Activated naive CD8-positive, alpha-beta T cell treated with anti-CD3 and anti-CD28 coated beads, Interleukin-2, amount 50 U/mL, for 16 hours (primary cell): ENCODE measurements at regions not wholly inside any gene's neighbourhood (a gene's known extent, or its start where the extent isn't known, plus 50 kb on each side); places are given as distances from the start of the nearest gene placed in this dataset.

ENCODE experiments used
- DNase-seq: peaks from one replicate; pipeline ENCODE4 v3.0.0-alpha.2; 2020; ENCODE audit warnings: low read depth, low spot score

DNA sequence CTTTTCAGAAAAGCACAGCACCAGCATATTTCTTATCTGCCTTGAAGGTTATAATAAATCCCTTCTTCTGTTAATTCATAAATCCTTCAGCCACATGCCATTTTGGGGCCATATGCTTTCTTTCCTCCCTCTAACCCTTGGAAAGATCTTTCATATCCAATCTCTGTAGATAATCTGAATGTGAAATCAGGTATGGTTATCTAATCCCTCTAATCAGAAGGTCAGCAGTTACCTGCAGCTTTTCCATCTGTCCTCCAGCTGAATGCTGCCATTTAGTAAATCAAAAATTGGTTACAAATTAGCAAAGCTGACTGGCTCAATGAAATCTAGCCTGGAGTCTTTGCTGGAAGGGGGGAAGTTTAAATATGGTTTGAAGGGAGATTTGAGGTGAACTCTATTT is 230.5 kb downstream of the PIK3C3 start:
- DNase-seq, result no peak

DNA sequence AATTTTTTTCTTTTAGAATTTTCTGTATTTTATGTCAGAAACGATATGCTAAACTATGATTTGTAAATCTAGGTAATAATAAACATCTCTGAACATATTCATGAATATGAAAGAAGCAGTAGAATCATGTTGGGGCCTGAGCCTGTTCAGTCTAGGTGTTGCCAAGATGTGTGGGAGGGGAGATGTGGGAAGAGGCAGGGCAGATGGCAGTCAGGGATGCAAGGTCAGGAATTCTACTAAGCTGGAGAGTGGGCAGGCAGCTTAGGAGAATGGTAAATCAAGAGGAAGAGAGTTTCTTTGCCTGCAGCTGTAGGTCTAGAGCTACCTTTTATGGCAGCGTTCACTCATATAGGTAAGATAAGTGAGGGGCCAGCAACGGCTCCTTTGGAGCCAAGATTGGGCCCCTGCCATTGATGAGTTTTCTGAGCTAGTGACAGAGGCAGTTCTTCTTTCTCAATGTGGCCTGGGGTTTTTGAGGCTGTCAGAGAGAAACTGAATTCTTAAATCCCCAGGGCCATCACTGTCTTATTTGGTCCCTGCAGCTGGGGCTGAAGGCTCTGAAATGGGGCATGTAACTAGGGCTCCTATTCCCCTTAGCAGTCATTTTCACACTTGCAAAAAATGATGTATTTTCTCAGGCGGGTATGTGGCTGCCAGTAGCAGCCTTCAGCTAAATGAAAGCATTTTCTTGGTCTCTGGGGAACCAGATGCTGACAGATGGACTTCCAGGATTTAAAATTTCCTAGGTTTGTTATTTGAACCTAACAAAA is 232.8 kb downstream of the PIK3C3 start:
- no peak for DNase-seq

DNA sequence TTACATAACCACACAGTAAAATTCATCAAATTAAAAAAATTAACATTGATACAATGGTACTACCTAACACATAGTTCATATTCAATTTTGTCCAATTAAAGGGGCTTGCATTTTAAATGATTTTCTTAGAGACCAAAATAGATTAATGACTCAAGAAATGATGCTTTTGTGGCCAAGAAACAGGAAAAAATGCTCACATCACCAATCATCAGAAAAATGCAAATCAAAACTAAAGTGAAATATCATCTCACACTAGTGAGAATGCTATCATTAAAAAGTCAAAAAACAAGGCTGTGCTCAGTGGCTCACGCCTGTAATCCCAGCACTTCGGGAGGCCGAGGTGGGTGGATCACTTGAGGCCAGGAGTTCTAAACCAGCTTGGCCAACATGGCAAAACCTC is 235.6 kb downstream of the PIK3C3 start:
- no peak for DNase-seq

DNA sequence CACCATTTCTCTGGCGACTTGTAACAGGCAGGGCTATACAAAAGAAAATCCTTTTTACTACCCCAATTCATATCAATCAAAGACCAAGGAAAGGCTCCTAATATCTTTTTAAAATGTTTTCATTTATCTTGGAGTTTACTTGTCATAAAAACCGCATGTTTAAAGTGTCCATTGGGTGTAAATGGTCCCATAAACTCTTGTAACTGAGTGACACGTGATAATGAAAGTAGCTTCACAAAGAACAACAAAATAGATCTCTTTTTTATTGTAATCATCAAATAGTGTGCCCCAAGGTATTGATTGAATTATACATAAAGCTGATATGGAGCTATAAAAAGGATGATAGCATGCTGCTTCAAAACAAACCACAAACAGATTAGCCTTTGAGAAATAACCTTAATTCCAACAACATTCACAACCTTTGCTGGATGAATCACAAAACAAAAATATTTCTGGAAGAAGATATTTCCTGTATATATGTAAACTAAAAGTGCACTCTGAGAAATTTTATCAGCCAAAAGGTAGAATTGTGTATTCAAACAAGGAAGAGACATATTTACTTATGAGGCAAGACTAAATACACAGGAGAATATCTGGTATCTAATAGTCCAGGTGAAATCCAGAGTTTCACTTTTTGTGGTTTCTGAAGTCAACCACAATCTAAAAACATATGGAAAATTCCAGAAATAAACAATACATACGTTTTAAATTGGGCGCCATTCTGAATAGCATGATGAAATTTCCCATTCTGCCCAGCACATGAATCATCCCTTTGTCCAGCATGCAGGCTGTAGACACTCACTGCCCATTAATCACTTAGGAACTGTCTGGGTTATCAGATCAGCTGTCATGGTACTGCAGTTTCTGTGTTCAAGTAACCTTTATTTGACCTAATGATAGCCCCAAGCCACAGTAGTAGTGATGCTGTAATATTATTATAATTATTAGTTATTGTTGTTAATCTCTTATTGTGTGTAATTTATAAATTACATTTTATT is 237.5 kb downstream of the PIK3C3 start:
- no peak for DNase-seq

DNA sequence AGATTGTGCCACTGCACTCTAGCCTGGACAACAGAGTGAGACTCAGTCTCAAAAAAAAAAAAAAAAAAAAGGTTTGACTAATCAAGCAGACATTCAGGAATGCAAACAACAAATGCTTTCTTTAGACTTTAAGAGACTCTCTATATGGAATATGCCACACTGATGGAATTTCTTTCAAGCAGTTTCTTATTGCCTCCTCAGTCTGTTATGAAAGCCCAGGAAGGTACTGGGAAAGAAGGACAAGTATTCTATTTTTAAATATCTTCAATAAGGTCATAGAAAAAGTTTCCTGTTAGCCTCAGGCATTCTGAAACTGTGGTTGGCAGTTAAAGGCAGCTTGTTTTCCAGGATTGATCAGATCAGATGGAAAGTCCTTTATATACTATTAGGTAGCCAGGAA is 241.6 kb downstream of the PIK3C3 start:
- no peak for DNase-seq

DNA sequence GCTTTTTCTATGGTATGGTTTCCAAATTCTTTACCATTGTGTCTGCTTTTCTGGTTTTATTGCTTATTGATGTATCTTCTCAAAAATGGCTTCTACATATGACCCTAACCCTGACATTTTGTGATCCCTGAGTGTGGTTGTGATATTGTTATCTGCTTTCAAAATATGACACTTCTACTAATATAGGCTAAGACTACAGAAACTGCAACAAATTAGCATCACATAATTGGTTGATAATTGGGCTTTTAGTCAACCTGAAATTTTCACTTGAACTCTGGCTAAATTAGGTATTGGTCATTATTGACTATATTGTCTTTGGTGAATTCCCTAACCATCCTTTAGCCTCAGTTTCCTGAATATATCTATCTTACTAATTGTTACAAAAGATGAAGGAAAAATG is 246.1 kb downstream of the PIK3C3 start:
- no peak for DNase-seq

DNA sequence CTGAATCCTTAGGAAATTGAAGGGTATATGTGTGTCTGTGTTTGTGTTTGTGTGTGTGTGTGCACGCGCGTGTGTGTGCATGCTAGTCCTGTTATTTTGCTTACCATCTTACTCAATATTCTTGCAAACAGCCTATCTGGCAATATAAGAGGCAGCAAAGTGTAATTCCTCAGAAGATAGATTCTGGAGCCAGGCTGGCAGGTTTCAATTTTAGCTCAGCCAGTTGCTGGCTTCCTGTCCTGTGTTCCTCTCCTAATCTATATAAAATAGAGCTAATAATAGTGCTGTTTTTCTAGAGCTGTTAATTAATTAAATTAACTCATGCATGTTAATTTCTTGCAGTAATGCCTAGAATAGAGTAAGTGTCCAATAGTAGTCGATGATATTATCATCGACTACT is 256.2 kb downstream of the PIK3C3 start:
- DNase-seq, result no peak

DNA sequence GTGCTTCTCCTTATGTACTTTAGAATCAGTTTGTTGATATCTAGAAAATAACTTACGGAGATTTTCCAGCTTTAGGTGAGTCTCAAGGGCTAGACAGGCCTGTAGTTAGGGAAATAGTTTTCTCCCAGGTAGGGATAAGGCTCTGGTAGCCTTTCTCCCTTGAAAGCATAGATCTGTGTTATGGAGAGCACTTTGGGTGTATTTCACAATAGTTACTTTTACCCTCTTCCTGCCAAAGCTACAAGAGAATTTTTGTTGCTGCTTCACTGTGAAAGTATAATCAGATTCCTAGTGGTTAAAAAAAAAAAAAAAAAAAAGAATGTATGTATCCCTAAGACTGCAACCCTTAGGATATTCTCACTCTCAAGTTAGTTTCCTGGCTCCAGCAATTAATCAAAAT is 267.5 kb downstream of the PIK3C3 start:
- DNase-seq, result no peak

DNA sequence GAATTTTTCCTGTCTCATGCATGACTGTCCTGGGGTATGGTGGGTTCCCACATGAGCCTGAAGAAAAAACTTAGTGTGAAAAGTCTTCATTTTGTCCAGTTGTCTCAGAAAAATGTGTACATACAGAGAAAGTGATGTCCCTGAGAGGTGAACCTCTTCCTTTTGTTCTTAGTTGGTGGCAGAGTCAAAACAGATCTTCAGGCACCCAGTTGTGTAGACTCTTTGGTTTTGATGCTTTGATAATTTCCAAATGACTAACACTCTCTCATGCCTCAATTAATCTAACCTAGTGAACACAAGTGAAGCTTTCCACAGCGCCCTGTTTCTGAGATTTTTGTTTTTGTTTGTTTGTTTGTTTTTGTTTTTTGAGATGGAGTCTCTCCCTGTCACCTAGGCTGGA is 273.5 kb downstream of the PIK3C3 start:
- no peak for DNase-seq

DNA sequence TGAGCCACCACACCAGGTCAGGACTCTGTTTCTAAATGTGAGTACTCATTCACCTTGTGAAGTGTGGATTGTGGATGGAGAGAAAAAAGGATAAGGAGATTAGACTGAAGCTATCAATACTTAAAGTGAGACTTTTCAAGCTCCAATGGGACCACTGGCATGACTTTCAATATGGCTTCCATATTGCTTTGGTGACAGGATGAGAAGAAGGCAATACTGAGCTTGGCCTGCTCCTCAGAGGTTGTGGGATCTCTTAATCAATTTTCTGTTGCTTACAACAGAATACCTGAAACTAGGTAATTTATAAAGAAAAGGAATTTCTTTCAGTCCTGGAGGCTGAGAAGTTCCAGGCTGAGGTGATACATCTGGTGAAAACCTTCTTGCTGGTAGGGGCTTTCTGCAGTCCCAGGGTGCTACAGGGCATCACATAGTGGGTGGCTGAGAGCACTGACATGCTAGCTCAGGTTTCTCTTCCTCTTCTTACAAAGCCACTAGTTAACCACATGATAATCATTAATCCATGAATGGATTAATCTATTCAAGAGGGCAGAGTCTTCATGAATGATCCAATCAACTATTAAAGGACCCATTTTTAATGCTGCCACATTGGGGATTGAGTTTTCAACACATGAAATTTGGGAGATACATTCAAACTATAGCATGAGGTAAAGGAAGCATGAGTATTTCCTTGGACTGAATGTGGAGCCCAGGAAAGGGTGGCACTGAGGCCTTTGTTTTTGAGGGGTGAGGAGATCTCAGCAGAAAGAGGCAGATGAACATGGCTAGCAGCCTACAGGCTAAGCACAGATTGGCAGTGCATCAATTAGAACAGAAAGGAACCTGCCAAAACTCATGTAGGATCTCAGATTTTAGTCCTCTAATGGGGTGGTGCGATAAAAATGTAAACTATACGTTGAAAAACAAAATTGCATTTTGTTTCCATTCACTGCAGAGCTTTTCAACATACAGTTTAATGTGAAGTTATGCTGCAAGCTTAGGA is 274.5 kb downstream of the PIK3C3 start:
- no peak for DNase-seq

DNA sequence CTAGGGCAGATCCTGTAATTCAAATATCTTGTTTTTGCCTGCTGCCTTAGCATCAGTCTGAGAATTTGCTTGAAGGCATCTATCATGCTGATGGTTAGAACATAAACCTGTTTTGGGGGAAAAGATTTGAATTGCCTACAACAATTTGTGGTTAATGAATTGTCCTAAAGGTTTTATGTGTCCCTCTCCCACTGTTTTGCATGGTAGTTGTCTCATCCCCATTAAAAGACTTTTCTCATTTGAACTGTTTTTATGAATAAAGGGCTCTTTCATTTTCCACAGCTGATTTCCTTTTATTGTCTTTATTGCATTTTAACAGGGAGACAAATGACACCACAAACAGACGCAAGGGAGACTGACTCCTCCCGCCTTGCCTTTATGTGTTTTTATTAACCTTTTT is 275.6 kb downstream of the PIK3C3 start:
- no peak for DNase-seq

DNA sequence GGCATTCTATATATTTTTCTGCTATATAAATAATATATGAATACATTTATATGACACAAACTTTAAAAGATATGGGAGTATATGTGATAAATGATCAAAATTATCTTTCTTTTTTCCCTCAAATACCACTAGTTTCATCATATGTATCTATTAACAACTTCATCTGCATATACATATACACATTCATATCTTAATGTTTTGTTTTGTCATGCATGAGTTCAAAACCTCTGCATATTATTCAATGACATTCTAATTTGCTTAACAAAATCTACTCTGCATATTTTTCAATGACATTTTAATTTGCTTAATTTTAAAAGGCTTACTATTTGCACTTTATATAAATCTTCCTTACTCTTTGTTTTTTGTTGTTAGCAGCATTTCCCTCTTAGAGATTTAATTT is 276.2 kb downstream of the PIK3C3 start:
- DNase-seq, result no peak

DNA sequence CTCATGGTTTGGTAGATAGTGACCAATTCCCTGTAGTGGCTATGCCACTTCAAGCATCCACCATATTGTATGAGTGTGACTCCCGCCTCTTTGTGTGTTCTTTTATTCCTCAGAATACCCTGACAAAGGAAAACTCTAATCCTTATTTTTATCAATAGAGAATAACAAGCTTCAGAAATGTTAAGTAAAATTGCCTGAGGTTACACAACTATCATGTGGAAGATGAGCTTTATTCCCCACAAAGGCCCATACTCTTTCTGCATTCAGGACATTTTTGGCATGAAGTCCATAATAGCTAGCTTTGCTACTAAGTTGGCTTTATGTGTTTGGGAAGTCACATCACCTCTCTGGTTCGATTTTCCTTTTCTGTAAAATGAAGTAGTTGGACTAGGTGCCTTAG is 276.8 kb downstream of the PIK3C3 start:
- DNase-seq, result no peak

DNA sequence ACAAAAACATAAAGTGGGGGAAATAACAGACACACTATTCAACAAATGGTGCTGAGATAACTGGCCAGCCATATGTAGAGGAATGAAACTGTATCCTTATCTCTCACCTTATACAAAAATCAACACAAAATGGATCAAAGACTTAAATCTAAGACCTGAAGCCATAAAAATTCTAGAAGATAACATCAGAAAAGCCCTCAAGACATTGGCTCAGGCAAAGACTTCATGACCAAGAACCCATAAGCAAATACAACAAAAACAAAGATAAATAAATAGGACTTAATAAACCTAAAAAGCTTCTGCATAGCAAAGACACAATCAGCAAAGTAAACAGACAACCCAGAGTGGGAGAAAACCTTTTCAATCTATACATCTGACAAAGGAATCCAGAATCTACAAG is 278.9 kb downstream of the PIK3C3 start:
- DNase-seq, result no peak

DNA sequence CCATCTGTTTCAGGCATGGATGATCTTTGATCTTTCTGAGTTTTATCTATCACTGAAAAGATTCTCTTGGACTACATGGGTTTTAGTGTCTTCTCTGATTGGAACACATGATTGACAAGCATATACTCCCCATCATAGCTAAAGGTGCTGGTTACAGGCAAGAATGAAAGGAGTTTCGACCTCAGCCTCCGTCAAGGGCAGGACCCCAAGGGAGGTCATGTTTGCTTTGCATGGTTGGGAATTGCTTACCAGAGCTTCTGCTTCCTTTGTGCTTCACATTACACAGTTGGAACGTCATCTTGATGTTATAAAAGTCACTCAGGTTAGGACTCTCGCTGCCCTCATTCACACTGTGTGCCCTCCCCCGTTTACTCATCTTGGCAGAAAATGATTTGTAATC is 287.7 kb downstream of the PIK3C3 start:
- no peak for DNase-seq

DNA sequence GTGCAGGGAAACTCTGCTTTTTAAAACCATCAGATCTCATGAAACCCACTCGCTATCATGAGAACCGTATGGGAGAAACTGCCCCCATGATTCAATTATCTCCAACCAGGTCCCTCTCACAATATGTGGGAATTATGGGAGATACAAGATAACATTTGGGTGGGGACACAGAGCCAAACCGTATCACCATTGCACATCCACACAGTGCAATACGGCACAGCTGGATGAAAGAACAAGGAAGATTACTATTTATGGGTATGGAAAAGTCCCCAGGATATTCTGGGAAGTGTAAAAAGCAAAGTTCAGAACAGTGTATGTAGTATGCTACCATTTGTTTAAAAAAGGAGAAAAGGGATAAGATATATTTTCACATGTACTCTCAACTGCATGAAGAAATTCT is 290.1 kb downstream of the PIK3C3 start:
- no peak for DNase-seq

DNA sequence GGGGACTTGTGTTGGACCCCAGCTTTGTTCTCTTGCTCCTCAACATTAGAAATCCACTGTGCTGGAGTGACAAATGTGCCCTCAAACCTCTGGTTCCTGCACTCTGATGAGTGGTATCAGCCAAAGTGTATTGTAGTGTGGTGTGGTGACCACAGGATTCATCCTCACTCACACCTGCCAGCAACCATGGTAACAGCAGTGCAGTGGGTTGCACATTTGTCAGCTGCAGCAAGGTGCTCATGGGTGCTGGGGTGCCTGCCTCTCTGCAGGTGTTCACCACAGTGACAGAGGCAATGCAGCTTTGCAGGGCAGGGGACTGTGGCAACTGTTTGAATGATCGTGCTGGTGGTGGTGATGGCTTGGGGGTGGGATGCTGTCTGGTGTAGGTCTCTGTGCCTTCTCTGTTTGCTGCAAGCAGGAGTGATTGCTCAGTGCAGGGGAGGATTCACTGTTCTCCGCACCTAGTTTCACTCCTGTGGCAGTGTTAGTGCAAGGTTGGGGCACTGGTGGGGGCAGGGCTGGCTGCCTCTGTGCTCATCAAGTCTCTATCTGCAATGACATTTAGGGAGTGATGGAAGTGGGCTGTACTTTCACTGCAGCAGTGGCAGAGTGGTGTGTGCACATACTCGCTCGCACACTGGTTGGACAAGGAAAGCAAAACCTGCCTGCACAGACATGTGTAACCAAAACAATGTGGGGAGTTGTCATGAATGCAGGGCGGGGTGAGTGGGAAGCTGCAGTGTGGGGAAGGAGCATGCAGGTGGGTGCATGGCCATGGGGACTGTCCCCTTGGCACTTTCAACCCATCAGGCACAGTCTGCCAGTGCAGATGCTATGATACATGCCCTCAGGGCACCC is 301.1 kb downstream of the PIK3C3 start:
- no peak for DNase-seq

DNA sequence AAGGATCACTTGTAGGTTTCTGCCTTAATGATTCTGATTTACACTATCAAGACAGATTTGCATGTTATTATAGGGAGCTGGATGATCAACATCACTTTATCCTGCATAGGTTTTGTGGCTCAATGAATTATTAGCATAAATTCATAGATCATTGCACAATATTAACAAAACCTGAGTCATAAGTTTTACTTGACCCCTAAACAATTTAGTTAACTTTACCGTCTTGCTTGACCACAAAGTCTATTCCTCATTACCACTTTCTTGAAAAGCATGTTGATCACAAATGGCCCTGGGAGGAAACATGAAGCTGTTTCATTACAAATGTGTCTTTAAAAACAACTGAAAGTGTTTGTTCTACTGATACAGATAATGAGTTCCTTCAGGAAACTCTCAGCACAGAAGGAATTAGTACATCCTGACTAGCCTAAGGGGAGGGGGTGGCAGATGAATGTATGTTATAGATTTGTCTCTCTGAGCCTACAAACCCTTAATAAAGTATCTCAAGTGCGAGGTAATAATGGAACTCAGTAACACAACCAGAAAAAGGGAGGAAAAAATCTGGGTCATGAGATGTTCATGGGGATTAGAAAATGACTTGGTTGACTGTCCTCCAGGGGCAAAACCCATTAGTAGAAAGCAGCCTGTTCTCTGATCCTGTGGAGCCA is 303.4 kb downstream of the PIK3C3 start:
- no peak for DNase-seq

DNA sequence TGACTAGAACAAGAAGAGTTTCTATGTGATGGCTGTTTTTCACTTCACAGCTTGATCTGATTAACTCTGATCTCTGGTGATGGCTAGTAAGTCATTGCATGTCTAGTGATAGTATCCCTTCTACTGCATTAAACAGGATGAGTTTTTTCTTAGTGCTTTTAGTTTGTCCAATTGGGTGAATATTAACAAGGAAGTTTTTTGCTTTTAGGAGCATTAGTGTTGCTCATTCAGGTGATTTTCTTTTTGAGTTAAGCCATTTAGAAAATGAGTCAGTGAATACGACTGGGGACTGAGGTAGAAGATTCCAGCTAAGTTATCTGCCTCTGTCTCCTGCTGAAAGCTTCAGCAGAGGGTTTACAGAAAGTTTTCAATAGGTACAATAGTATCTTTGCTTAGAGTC is 306.7 kb downstream of the PIK3C3 start:
- no peak for DNase-seq

DNA sequence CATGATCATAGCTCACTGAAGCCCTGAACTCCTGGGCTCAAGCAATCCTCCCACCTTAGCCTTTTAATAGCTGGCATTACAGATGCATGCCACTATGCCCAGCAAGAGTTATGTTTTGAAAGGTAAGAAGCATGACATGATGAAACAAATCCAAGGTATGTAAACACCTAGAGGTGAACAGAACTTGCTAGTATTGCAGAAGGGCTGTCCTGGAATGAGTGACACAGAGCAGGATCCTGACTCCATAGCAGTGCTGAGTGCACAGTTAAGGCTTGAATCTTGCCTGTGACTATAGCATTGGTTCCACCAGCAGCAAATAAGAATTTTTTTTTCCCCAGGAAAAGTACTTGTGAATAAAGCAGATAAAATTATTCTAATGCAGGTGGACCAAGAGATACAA is 309.5 kb downstream of the PIK3C3 start:
- no peak for DNase-seq
